Lower lobe of right lung (tissue), 2 donors: ENCODE measurements at regions not wholly inside any gene's neighbourhood (a gene's known extent, or its start where the extent isn't known, plus 50 kb on each side); places are given as distances from the start of the nearest gene placed in this dataset.

Experiments used
- ATAC-seq, 2 donors: fragments of 200-7000 bp; cut with Tn5 transposase; one replicate each; pipeline ENCODE4 v1.9.1; 2020 to 2022; ENCODE audit warnings: mild to moderate bottlenecking in 2 of 2, moderate library complexity in 2 of 2
- DNase-seq: peaks from one replicate; pipeline ENCODE4 v3.0.0-alpha.2; 2020
- H3K27ac ChIP-seq: fragments of 200-600 bp; one replicate; pipeline ENCODE4 v1.8.0; 2022
- H3K27me3 ChIP-seq: fragments of 200-600 bp; one replicate; pipeline ENCODE4 v1.8.0; 2022; ENCODE audit warnings: low read depth
- H3K36me3 ChIP-seq: fragments of 200-600 bp; one replicate; pipeline ENCODE4 v1.8.0; 2022; ENCODE audit warnings: mild to moderate bottlenecking
- H3K4me1 ChIP-seq: fragments of 200-600 bp; one replicate; pipeline ENCODE4 v1.8.0; 2022
- H3K4me3 ChIP-seq: fragments of 200-600 bp; one replicate; pipeline ENCODE4 v1.8.0; 2022; ENCODE audit warnings: mild to moderate bottlenecking
- H3K9me3 ChIP-seq: fragments of 200-600 bp; one replicate; pipeline ENCODE4 v1.8.0; 2022
- CTCF ChIP-seq: fragments of 200-600 bp; IDR thresholded peaks from one replicate; pipeline ENCODE4 v1.8.0; 2022; ENCODE audit warnings: antibody characterized with exemption, mild to moderate bottlenecking
- intact Hi-C: fragments of 100-400 bp; cut with DNase I; formaldehyde crosslinking; loops from one replicate; pipeline ENCODE4 v1.11.0; 2022
- donor health status: DM: no; HTN: yes; CAD: no; lungs with severe emphysema.

GRCh38 chr15:56783857-56784661, 50.8 kb upstream of the ZNF280D start:
- TF ChIP-seq CTCF = no peak
- Histone ChIP-seq H3K4me3 (no peak overlapping the region), H3K36me3 (no peaks in the 10 kb centered on the region), H3K9me3 (no peaks in the 10 kb centered on the region), H3K4me1 (no peaks in the 10 kb centered on the region), H3K27ac (no peak overlapping the region), H3K27me3 (no peaks in the 10 kb centered on the region)
- intact Hi-C loops = no loop called here
- no peak for ATAC-seq
- no peak for DNase-seq

DNA sequence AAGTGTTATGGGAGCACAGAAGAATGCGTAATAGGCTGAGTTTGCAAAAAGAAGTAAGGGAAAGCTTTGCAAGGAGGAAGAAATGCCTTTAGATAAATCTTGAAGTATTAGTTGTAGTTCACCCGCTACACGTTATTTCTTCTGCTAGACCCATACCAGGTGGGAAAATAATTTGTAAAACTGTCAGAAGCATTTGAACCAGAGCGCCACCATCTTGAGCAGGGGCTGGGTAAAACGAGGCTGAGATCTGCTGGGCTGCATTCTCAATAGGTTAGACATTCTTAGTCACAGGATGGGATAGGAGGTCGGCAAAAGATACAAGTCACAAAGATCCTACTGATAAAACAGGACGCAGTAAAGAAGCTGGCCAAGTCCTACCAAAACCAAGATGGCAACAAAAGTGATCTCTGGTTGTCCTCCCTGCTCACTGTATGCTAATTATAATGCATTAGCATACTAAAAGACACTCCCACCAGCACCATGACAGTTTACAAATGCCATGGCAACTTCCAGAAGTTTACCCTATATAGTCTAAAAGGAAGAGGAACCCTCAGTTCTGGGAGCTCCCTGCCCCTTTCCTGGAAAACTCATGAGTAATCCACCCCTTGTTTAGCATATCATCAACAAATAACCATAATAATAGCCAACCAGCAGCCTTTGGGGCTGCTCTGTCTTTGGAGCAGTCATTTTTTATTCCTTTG, 50.0 kb upstream of the ZNF280D start:
- DNase-seq (no peak), ATAC-seq (no peak)
- Histone ChIP-seq H3K36me3 (no peaks in the 10 kb centered on the region), H3K9me3 (no peaks in the 10 kb centered on the region), H3K4me1 (no peaks in the 10 kb centered on the region), H3K4me3 (no peak overlapping the region), H3K27me3 (no peaks in the 10 kb centered on the region), H3K27ac (no peak overlapping the region)
- intact Hi-C loops = no loop called here
- TF ChIP-seq CTCF = no peak
